GM19043 (cell line): ENCODE measurements at regions not wholly inside any gene's neighbourhood (a gene's known extent, or its start where the extent isn't known, plus 50 kb on each side); places are given as distances from the start of the nearest gene placed in this dataset.

Source experiments
- ATAC-seq: cut with Tn5 transposase; IDR thresholded peaks from one replicate; pipeline ENCODE4 v1.9.1; 2021; ENCODE audit warnings: low read depth; ENCODE audit not compliant: unreplicated experiment

GRCh38 chr5:124287813-124288212 is 458.6 kb downstream of the ZNF608 start:
- no peak for ATAC-seq

- no peak for ATAC-seq
Observed at GRCh38 chr5:124285733-124286132, 460.7 kb downstream of the ZNF608 start.

DNA sequence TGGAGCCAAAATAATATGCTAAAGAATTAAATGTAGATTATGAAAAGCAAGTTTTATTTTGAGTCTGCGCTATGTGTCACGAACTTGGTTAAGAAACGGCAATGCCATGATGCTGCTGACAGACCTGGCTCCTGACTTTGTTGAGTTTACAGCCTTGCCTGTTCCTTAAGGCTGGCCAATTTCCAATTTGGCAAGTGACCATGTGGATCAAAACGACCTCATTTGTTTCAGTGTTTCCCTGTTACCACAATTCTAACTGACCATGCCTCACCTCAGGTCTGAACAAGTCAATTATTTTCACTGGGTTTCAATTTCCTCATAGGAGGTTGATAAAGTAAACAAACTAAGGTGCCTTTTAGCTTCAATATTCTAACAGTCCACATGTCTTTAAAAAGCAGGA is 461.4 kb downstream of the ZNF608 start:
- no peak for ATAC-seq

- ATAC-seq = no peak
Observed at GRCh38 chr5:124283031-124283430, 463.4 kb downstream of the ZNF608 start.

DNA sequence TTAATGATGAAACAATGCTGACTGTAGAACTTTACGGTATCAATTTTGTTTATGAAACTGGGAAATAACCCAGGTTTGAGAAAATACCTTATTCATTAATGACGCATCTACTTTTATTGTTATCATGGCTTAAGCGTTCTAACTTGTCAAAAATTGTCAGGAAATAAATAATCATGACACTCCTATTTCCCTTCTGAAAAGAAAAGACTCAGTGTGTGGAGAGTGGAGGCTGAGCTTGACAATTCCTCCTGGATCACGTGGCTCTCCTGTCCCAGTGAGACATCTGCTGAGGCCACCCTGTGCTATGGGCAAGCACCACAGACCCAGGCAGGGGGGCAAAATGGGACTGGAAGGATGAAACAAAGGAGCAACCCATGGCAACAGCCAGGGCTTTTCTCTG is 466.4 kb downstream of the ZNF608 start:
- ATAC-seq = no peak

DNA sequence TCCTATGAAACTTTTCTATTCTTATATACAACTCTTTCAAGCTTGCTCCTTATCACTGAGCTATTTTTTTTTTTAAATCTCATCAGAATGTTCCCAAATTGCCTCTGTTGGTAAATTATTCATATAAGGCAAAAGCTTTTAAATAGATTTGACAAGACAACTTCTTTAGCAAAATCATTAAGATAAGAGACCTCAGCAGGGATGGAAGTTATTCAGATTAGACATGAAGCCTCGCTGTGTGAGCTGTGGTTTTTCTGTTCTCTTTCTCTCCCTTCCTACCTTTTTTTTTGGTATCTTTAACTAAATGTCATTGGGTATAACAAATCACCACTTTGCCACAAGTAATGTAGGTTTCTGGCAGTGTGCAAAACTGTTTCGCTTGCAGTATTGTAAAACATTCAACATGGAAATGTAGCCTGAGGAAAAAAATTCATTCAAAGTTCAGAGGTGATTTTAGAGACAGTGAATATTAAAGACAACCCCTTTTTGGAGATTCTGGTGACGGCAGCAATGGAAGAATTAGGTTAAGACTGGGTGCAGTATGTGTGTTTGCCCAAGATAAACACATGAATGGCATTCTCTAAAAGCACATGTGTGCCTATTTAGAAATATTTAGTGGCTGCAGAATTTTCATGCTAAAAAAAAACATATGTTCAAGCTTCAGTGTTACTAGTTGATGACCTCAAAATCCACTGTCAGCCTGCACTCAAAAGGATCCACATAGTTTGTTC is 467.1 kb downstream of the ZNF608 start:
- ATAC-seq = no peak

GRCh38 chr5:124278636-124279035 is 467.8 kb downstream of the ZNF608 start:
- ATAC-seq = no peak

DNA sequence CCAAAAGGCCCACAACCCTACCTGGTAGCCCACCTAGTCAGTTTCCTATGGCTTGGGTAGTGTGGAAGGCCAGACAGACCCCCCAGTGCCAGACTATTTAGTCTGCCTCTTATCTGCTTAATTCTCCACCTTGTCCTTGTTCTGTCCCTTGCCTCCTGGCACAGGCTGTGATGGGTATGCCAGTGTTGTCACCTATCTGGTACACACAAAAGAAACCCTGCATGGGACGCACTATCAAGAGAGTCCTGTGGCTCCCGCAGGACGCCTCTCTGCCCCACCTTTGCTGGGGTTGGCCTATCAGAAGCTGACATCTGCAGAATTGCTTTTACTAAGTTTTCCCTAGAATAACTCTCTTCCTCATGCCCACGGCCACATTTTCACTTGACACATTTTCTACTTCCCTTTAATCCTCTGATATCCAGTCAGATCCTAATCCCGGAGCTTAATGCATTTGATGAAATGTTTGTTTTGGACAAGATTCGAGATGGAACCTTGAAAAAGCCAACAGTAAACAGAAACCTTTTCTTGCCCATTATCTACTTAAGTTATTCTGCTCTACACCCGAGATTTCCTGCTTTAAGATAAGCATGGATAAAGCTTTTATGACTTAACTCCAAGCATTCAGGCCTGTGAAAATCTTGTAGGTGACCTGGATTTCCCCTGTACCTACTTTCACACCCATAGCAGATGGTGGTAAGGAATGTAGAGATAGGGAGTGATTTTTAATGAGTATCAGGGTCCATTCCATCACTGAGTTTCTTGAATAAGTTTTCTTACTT is 468.5 kb downstream of the ZNF608 start:
- no peak for ATAC-seq

DNA sequence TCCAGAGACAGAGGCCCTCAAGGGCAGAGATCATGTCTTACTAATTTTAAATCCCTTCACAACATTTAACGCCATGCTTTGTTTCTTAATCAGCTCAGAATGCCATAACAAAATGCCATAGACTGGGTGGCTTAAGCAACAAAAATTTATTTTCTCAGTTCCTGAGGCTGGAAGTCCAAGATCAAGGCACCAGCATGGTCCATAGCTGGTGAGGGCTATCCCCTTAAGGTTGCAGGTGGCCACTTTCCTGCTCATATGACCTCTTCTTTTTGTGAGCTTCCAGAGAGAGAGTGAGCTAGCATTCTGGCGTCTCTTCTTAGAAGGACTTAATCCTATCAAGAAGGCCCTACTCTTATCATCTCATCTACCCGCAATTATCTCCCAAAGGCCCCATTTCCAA is 470.3 kb downstream of the ZNF608 start:
- ATAC-seq = no peak

GRCh38 chr5:124274949-124275348 is 471.5 kb downstream of the ZNF608 start:
- no peak for ATAC-seq

DNA sequence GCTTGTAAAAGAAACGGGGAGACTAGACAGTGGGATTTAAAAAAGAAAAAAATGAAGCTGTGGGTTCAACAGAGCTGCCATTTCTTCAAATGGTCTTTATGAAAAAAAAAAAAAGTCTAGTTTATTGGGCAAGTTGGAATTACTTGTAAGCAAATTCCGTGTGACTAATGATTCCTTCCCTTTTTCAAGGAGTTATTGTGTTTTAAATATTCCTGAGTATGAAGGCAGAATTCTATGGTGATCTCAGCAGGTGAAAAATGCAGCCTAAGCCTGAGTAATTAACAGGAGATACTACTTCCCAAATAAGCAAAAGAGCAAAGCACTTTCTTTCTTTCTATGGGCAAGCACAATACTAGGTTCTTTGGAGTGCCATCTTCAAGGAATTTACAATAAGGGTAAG is 481.9 kb downstream of the ZNF608 start:
- ATAC-seq = no peak

GRCh38 chr5:124263680-124264491 is 482.6 kb downstream of the ZNF608 start:
- no peak for ATAC-seq

DNA sequence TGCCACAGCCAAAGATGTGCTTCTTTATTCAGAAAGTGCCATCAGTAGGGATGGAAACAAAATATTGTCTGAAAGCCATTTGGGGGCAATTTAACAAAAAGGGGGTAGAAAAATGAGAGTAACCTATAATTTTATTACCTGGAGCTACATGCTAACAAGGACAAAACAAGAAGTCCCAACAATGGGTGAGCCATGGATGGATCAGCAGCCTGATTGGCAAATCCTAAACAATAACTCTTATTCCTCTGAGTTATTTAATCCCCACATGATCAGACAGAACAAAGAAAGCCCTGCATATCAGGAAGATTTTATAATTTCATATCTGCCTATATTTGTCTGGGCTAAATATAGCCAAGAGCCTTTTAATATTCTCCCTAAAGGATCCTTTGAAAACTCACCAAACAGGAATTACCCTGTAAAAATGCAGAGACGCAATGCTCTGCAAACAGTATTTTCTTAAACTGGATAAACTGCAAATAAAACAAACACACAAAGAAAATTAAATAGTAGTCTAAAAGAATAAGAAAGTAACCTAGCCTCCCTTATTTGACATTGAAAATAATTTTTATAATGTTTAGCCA is 483.4 kb downstream of the ZNF608 start:
- no peak for ATAC-seq

DNA sequence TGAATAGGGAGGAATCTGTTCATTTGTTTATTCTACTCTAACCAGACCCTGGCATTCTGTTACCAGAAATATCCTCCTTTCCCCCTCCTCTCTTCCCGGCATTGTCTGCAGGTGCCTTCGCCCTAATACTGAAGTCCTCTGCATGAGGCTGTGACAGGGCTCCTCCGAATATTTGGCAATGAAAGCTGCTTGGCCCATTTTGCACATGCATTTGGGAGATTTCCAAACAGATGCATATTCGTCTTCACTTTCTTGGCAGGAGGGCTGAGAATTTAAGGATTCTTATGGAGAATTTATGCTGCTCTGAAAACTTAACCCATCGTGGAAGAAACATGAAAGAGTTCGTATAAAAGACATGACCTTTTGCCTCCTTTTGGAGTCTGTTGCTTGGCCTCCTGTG is 484.0 kb downstream of the ZNF608 start:
- no peak for ATAC-seq

GRCh38 chr5:124261848-124262247 is 484.6 kb downstream of the ZNF608 start:
- ATAC-seq = no peak

DNA sequence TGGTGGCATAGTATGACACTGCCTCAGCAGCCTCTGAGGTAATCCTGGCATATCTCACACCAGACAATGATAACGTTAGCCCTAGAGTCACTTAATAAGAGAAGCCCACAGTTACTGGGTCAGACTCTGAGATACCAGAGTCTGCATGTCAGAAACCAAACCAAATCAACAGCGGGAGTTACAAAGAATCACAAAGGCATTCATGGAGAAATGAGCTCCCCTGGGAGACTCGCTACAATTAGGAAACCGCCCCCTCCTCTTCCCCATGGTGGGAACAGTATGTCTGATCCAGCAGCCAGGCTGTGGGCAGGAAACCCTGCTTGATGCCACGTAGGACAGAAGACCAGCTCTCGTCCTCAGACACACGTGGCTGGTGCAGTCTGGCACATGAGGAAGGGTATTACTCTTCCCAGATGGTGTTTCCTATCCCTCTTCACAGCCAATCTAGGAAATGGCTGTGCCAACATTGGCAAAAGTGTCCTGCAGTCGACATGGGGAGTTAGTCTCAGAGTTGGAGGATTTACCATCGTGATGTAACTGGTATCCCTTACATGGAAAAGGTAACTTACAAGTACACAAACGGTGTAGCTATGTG is 485.4 kb downstream of the ZNF608 start:
- no peak for ATAC-seq

- no peak for ATAC-seq
Observed at GRCh38 chr5:124259017-124259416, 487.4 kb downstream of the ZNF608 start.

- no peak for ATAC-seq
Observed at GRCh38 chr5:124257048-124257447, 489.4 kb downstream of the ZNF608 start.

DNA sequence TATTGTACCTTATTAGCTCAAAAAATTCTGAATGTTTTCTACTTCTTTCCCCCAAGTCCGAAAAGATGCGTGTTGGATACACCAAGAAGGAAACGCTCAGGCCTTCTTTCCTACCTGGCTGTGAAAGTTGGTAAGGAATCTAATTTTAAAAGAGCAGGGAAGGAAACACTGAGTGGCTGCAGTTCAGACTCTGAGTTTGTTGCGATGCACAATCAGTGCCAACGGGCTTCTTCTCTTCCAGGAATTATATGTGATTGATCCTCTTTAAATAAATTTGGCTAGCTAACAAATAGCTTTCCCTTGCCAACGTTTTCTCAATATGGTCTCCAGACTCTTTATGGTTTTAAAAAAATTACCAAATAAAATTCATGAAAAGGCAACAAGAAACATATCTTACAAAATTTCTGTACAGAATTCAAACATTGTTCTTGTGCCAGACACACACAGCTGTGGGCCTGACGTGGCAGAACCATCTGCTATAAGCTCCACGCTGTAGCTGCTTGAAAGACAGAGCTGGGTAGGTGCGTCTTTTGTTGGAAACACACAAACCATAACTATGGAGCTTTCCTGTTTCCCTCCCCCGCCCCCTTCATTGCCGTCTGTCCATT is 493.1 kb downstream of the ZNF608 start:
- ATAC-seq = no peak

- no peak for ATAC-seq
Observed at GRCh38 chr5:124252747-124253146, 493.7 kb downstream of the ZNF608 start.
